Hepatocyte (in vitro differentiated cells): ENCODE measurements at regions not wholly inside any gene's neighbourhood (a gene's known extent, or its start where the extent isn't known, plus 50 kb on each side); places are given as distances from the start of the nearest gene placed in this dataset.

Experiments
- DNase-seq: peaks from one replicate; pipeline ENCODE4 v3.0.0-alpha.2; 2016; ENCODE audit warnings: low spot score
- H2AFZ ChIP-seq: fragments of 200-600 bp; sonication (generic); 2 replicates; pipeline ENCODE4 v1.6.0; 2016; ENCODE audit warnings: antibody characterized with exemption, mild to moderate bottlenecking
- H3K27ac ChIP-seq: fragments of 200-600 bp; sonication (generic); 2 replicates; pipeline ENCODE4 v1.5.1; 2016; ENCODE audit warnings: mild to moderate bottlenecking
- H3K27me3 ChIP-seq: fragments of 200-600 bp; sonication (generic); 2 replicates; pipeline ENCODE4 v1.6.1; 2016
- H3K36me3 ChIP-seq: fragments of 200-600 bp; sonication (generic); replicated peaks from 2 replicates; pipeline ENCODE4 v1.5.1; 2016; ENCODE audit warnings: low read depth; ENCODE audit not compliant: insufficient read depth
- H3K4me1 ChIP-seq: fragments of 200-600 bp; sonication (generic); 2 replicates; pipeline ENCODE4 v1.5.1; 2016; ENCODE audit warnings: mild to moderate bottlenecking, moderate library complexity; ENCODE audit not compliant: insufficient read depth
- H3K4me2 ChIP-seq: fragments of 200-600 bp; sonication (generic); 2 replicates; pipeline ENCODE4 v1.6.0; 2016
- H3K4me3 ChIP-seq: fragments of 200-600 bp; sonication (generic); 2 replicates; pipeline ENCODE4 v1.5.1; 2016; ENCODE audit warnings: mild to moderate bottlenecking
- H3K79me2 ChIP-seq: fragments of 200-600 bp; sonication (generic); 2 replicates; pipeline ENCODE4 v1.6.0; 2017; ENCODE audit warnings: mild to moderate bottlenecking
- H3K9me2 ChIP-seq: fragments of 200-600 bp; sonication (generic); replicated peaks from 2 replicates; pipeline ENCODE4 v1.6.0; 2017; ENCODE audit warnings: mild to moderate bottlenecking; ENCODE audit not compliant: insufficient read depth
- H3K9me3 ChIP-seq: fragments of 200-600 bp; sonication (generic); 2 replicates; pipeline ENCODE4 v1.5.1; 2016; ENCODE audit warnings: low read depth, mild to moderate bottlenecking
- H4K20me1 ChIP-seq: fragments of 200-600 bp; sonication (generic); 2 replicates; pipeline ENCODE4 v1.6.0; 2016; ENCODE audit warnings: mild to moderate bottlenecking; ENCODE audit not compliant: insufficient read depth, poor library complexity, severe bottlenecking
- CTCF ChIP-seq: fragments of 200-600 bp; sonication (generic); IDR thresholded peaks from 2 replicates; pipeline ENCODE4 v1.5.1; 2016; ENCODE audit warnings: antibody characterized with exemption, mild to moderate bottlenecking; ENCODE audit not compliant: poor library complexity
- EZH2 ChIP-seq: fragments of 200-600 bp; sonication (generic); IDR thresholded peaks from 2 replicates; pipeline ENCODE4 v1.6.1; 2016; ENCODE audit warnings: antibody characterized with exemption, mild to moderate bottlenecking, borderline replicate concordance
- EZH2phosphoT487 ChIP-seq: fragments of 200-600 bp; sonication (generic); IDR thresholded peaks from one replicate; pipeline ENCODE4 v1.6.1; 2018; ENCODE audit warnings: antibody characterized with exemption, mild to moderate bottlenecking, low read depth, moderate library complexity; ENCODE audit not compliant: unreplicated experiment, severe bottlenecking
- WGBS: methylation state at CpG from one replicate; pipeline ENCODE4 v1.1.6; 2016; ENCODE audit warnings: low lambda C conversion rate; ENCODE audit errors: missing lambda C conversion rate; 5-methylcytosine and 5-hydroxymethylcytosine counted together

- TF ChIP-seq EZH2, result no peak
- TF ChIP-seq CTCF, result no peak
- TF ChIP-seq EZH2phosphoT487, result no peak
- H3K27ac ChIP-seq, result peak overlapping the region; percentile 100
- no peaks in the 10 kb centered on the region for H3K9me3 ChIP-seq
- H3K9me2 ChIP-seq, result no peaks in the 10 kb centered on the region
- peaks cover 69% of the 10 kb centered on the region for H4K20me1 ChIP-seq
- no peaks in the 10 kb centered on the region for H3K27me3 ChIP-seq
- peak overlapping the region; percentile 76 for H3K4me3 ChIP-seq
- peak overlapping the region; percentile 96 for H3K4me2 ChIP-seq
- peak; percentile 90 for DNase-seq
- WGBS, result 3% methylated on average over 27 of the region's 30 CpGs
- peaks cover 93% of the 10 kb centered on the region for H3K79me2 ChIP-seq
- H3K4me1 ChIP-seq, result peaks cover 62% of the 10 kb centered on the region
- H3K36me3 ChIP-seq, result no peaks in the 10 kb centered on the region
- no peak overlapping the region for H2AFZ ChIP-seq
Measured at GRCh38 chr17:77451894-77452852, 311.4 kb downstream of the SEC14L1 start.

GRCh38 chr17:77453613-77454241 lies 313.0 kb downstream of the SEC14L1 start:
- H3K4me3 ChIP-seq, result no peak overlapping the region
- no peaks in the 10 kb centered on the region for H3K36me3 ChIP-seq
- no peaks in the 10 kb centered on the region for H3K9me3 ChIP-seq
- H3K9me2 ChIP-seq, result no peaks in the 10 kb centered on the region
- peaks cover 75% of the 10 kb centered on the region for H4K20me1 ChIP-seq
- no peak overlapping the region for H2AFZ ChIP-seq
- peaks cover 93% of the 10 kb centered on the region for H3K79me2 ChIP-seq
- no peaks in the 10 kb centered on the region for H3K27me3 ChIP-seq
- H3K4me1 ChIP-seq, result peaks cover 76% of the 10 kb centered on the region
- no peak for TF ChIP-seq EZH2phosphoT487
- no peak for TF ChIP-seq EZH2
- no peak for TF ChIP-seq CTCF
- 50% methylated on average over 15 of the region's 15 CpGs for WGBS
- H3K4me2 ChIP-seq, result peak overlapping the region; percentile 96
- H3K27ac ChIP-seq, result peak overlapping the region; percentile 100
- peak; percentile 77 for DNase-seq

GRCh38 chr17:77454242-77455095 lies 313.7 kb downstream of the SEC14L1 start:
- H3K4me1 ChIP-seq, result peaks cover 75% of the 10 kb centered on the region
- H4K20me1 ChIP-seq, result peaks cover 67% of the 10 kb centered on the region
- H3K79me2 ChIP-seq, result peaks cover 93% of the 10 kb centered on the region
- no peak overlapping the region for H2AFZ ChIP-seq
- H3K9me3 ChIP-seq, result no peaks in the 10 kb centered on the region
- peak overlapping the region; percentile 96 for H3K4me2 ChIP-seq
- no peaks in the 10 kb centered on the region for H3K36me3 ChIP-seq
- no peak for DNase-seq
- H3K9me2 ChIP-seq, result no peaks in the 10 kb centered on the region
- TF ChIP-seq EZH2, result no peak
- no peak for TF ChIP-seq CTCF
- TF ChIP-seq EZH2phosphoT487, result no peak
- no peak overlapping the region for H3K4me3 ChIP-seq
- peak overlapping the region; percentile 100 for H3K27ac ChIP-seq
- WGBS, result 60% methylated on average over 29 of the region's 31 CpGs
- no peaks in the 10 kb centered on the region for H3K27me3 ChIP-seq
